HG03045 (cell line): ENCODE measurements at regions not wholly inside any gene's neighbourhood (a gene's known extent, or its start where the extent isn't known, plus 50 kb on each side); places are given as distances from the start of the nearest gene placed in this dataset.

Experiments
- ATAC-seq: cut with Tn5 transposase; IDR thresholded peaks from one replicate; pipeline ENCODE4 v1.9.1; 2021; ENCODE audit warnings: mild to moderate bottlenecking, moderate library complexity; ENCODE audit not compliant: unreplicated experiment

- no peak for ATAC-seq
Observed at GRCh38 chr1:116321766-116322175, 51.3 kb upstream of the ATP1A1 start.

GRCh38 chr1:116322752-116323405 is 50.2 kb upstream of the ATP1A1 start:
- no peak for ATAC-seq
